ENCODE measurements at regions not wholly inside any gene's neighbourhood (a gene's known extent, or its start where the extent isn't known, plus 50 kb on each side); places are given as distances from the start of the nearest gene placed in this dataset.

DNA sequence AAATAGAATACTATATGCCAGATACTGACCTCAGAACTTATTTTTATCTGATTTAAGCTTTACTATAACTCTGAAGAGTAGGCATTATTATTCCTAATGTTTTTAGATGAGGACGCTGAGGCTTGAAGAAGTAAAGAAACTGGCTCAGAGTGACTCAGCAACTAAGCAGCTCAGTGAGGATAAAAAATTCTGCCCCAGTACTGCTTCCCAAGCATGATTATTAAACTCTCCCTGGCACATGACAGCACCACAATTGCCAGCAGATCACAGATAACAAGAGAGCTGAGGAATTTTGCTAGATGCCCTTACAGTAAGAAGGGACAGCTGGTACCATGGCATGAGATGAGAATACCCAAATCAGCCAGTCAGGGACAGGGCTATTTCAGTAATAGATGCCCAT, 219.4 kb downstream of the NKX6-1 start:
- peak overlapping the region; percentile 60; the same call in 1 of the 2 replicates for H2AFZ ChIP-seq

DNA sequence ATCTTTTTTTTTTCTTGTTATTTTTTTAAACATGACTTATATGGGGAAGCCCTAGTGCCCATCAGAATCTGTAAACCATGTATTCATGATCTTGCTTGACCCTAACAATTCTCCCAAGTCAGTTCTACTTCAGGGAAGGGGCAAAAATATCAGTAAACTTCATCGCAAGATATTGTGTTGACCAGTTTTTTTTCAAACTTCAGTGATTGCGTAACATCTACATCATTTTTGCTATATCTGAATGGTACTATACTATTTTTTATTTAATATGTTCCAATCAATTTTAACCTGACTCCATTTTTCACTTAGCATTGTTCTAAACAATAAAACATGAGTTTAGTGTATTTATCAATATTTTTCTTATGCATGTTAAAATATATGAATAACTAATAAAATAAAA, 221.2 kb downstream of the NKX6-1 start:
- Histone ChIP-seq H3K79me2 (ENCODE audit: low read depth) (no peaks in the 10 kb centered on the region), H3K36me3 (ENCODE audit: low read depth) (no peaks in the 10 kb centered on the region), H3K4me1 (replicated peaks; ENCODE audit: insufficient read depth) (peaks cover 10% of the 10 kb centered on the region; the same call in 1 of the 2 replicates), H3K4me2 (no peak overlapping the region), H3K9me2 (ENCODE audit: insufficient read depth) (no peaks in the 10 kb centered on the region), H2AFZ (no peak overlapping the region), H3K4me3 (no peak overlapping the region), H3F3A (ENCODE audit: insufficient read depth, low read depth) (no peaks in the 10 kb centered on the region), H4K20me1 (ENCODE audit: insufficient read depth) (no peaks in the 10 kb centered on the region), H3K27ac (no peak overlapping the region), H3K9me3 (ENCODE audit: insufficient read depth, low read depth) (no peaks in the 10 kb centered on the region), H3K27me3 (ENCODE audit: insufficient read depth, low read depth) (no peaks in the 10 kb centered on the region)
- BruUV-seq (replicated peaks), result no TSS peak
- intact Hi-C loops (cut with micrococcal nuclease; ENCODE audit: unreplicated experiment), result no loop called here
- ChIA-PET CTCF (no interaction called here), POLR2A (ENCODE audit: unreplicated experiment) (no interaction called here)
- no peak for TF ChIP-seq EZH2 (IDR thresholded peaks at IDR 0.05; ENCODE audit: low read depth)
- no peak for TF ChIP-seq CTCF (conservative IDR thresholded peaks at IDR 0.05)
- DNase-seq, result no peak

More for the DNA sequence above, 219.4 kb downstream of the NKX6-1 start:
- H3F3A ChIP-seq (ENCODE audit: insufficient read depth, low read depth), result no peaks in the 10 kb centered on the region
- no peaks in the 10 kb centered on the region for H3K79me2 ChIP-seq (ENCODE audit: low read depth)
- no peaks in the 10 kb centered on the region for H3K36me3 ChIP-seq (ENCODE audit: low read depth)
- no peak for TF ChIP-seq EZH2 (IDR thresholded peaks at IDR 0.05; ENCODE audit: low read depth)
- no peak for TF ChIP-seq CTCF (conservative IDR thresholded peaks at IDR 0.05)
- peaks cover 10% of the 10 kb centered on the region; the same call in 1 of the 2 replicates for H3K4me1 ChIP-seq (replicated peaks; ENCODE audit: insufficient read depth)
- intact Hi-C loops (cut with micrococcal nuclease; ENCODE audit: unreplicated experiment), result no loop called here
- no peaks in the 10 kb centered on the region for H3K27me3 ChIP-seq (ENCODE audit: insufficient read depth, low read depth)
- H3K27ac ChIP-seq, result peak overlapping the region; percentile 69
- no TSS peak for BruUV-seq (replicated peaks)
- DNase-seq, result peak in 1 of 2 experiments; percentile 27
- POLR2A ChIA-PET (ENCODE audit: unreplicated experiment), result interaction anchor here (0.5 kb wide), 1 partner anchor 460 kb away, joined by 3 read pairs; no protein-coding TSS in a partner anchor
- no peaks in the 10 kb centered on the region for H4K20me1 ChIP-seq (ENCODE audit: insufficient read depth)
- no peak overlapping the region for H3K4me3 ChIP-seq
- CTCF ChIA-PET, result no interaction called here
- no peaks in the 10 kb centered on the region for H3K9me2 ChIP-seq (ENCODE audit: insufficient read depth)
- 0 out of 2 replicates have a peak overlapping the region, but pooled peaks have one; percentile 15 for H3K4me2 ChIP-seq
- no peaks in the 10 kb centered on the region for H3K9me3 ChIP-seq (ENCODE audit: insufficient read depth, low read depth)

DNA sequence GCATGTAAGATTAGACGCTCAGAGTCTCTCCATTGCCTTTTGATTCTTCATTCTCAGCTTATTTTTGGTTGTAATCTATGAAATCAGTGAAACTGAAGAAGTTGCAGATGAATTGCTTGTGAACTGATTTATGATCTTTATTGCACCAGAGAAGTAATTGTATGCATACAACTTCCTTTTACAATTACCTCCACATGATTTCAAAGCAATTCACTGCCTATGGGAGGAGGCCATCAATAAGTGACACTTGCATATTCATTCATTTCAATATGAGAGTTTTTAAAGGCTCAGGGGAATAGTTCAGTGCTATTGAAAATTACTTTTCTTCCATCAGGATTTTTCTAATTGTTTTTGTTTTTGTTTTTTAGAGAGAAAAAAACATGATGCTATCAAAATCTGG, 222.3 kb downstream of the NKX6-1 start:
- H3K36me3 ChIP-seq (ENCODE audit: low read depth), result no peaks in the 10 kb centered on the region
- POLR2A ChIA-PET (ENCODE audit: unreplicated experiment), result no interaction called here
- CTCF ChIA-PET, result no interaction called here
- no peaks in the 10 kb centered on the region for H3K9me2 ChIP-seq (ENCODE audit: insufficient read depth)
- no peaks in the 10 kb centered on the region for H3K27me3 ChIP-seq (ENCODE audit: insufficient read depth, low read depth)
- H2AFZ ChIP-seq, result no peak overlapping the region
- intact Hi-C loops (cut with micrococcal nuclease; ENCODE audit: unreplicated experiment), result no loop called here
- H3F3A ChIP-seq (ENCODE audit: insufficient read depth, low read depth), result no peaks in the 10 kb centered on the region
- no TSS peak for BruUV-seq (replicated peaks)
- H3K4me3 ChIP-seq, result no peak overlapping the region
- TF ChIP-seq EZH2 (IDR thresholded peaks at IDR 0.05; ENCODE audit: low read depth) (no peak), CTCF (conservative IDR thresholded peaks at IDR 0.05) (no peak)
- no peak for DNase-seq
- peaks cover 10% of the 10 kb centered on the region; the same call in 1 of the 2 replicates for H3K4me1 ChIP-seq (replicated peaks; ENCODE audit: insufficient read depth)
- no peak overlapping the region for H3K4me2 ChIP-seq
- no peaks in the 10 kb centered on the region for H3K9me3 ChIP-seq (ENCODE audit: insufficient read depth, low read depth)
- H3K79me2 ChIP-seq (ENCODE audit: low read depth), result no peaks in the 10 kb centered on the region
- no peaks in the 10 kb centered on the region for H4K20me1 ChIP-seq (ENCODE audit: insufficient read depth)
- H3K27ac ChIP-seq, result no peak overlapping the region
